HG03095 (cell line): ENCODE measurements at regions not wholly inside any gene's neighbourhood (a gene's known extent, or its start where the extent isn't known, plus 50 kb on each side); places are given as distances from the start of the nearest gene placed in this dataset.
"Not testable (repeated sequence)": the region's sequence is repeated elsewhere in the genome, so short reads cannot be mapped to it uniquely, and the experiment has no call there.

Experiments used
- ATAC-seq: cut with Tn5 transposase; IDR thresholded peaks from one replicate; pipeline ENCODE4 v1.9.1; 2021; ENCODE audit warnings: moderate library complexity; ENCODE audit not compliant: unreplicated experiment

DNA sequence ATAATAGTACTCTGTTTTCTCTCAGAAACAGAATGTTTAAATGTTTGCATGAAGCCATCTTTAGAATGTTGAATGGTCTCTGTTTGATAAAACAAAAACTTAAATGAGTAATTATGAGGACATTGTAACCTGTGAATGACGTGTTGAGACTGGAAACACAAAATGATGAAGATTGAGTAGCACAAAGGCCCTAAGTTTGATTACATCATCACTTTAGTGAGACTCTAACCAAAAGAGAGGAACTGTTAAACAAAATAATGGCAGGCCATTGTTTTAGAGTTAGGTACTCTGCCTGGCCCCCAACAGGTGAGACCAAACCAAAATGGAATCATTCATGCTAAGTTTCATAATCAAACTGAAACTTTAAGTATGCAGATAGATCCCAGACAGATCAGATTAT is 1561.7 kb upstream of the SLC39A10 start:
- ATAC-seq = no peak

DNA sequence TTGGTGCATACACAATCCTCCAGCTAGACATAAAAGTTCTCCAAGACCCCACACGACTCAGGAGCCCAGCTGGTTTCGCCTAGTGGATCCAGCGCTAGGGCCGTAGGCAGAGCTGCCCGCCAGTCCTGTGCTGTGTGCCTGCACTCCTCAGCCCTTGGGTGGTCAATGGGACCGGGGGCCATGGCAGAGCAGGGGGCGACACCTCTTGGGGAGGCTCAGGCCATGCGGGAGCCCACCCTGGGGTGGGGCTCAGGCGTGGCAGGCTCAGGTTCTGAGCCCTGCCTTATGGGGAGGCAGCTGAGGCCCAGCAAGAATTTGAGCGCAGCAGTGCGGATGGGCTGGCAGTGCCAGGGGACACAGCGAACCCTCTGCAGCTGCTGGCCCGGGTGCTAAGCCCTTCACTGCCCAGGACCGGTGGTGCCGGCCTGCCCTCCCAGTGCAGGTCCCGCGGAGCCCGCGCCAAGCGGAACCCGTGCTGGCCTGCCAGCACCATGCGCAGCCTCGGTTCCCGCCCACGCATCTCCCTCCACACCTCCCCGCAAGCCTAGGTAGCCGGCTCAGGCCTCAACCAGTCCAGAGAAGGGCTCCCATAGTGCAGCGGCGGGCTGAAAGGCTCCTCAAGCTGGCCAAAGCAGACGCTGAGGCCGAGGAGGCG is 1566.6 kb upstream of the SLC39A10 start:
- ATAC-seq = no peak

DNA sequence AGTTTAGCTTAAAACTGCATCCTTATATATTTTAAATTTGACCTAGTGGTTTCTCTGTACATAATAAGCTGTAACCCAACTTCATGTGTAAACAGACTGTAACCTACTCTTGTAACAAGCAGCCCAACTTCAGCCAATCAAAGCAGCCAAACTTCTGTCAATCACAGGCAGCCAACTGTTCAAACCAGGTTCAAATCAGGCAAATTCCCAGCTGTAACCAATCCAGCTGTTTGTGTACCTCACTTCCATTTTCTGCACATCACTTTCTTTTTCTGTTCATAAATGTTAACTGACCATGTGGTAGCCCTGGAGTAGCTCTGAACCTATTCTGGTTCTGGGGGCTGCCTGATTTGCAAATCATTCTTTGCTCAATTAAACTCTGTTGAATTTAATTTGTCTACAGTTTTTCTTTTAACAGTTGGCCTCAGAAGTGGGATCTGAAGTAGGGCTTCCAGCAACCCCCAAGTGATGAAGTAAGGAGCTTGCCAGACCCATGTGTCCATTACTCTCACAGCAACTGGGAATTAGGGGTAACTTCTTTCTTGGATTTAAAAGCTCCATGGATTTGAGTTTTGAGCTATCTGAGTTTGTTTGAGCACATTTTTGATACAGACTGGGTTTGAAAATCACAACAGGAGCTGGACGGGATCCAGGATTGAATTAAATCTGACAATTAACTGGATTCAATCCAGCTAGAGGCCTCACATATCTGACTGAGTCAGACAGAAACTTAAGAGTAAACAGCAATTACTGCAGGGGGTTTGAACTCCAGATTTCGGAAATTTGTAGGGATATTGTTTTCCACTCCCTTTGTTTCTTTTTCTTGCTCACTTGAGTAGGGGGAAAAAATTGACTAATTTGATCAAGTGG is 1569.7 kb upstream of the SLC39A10 start:
- ATAC-seq = no peak

DNA sequence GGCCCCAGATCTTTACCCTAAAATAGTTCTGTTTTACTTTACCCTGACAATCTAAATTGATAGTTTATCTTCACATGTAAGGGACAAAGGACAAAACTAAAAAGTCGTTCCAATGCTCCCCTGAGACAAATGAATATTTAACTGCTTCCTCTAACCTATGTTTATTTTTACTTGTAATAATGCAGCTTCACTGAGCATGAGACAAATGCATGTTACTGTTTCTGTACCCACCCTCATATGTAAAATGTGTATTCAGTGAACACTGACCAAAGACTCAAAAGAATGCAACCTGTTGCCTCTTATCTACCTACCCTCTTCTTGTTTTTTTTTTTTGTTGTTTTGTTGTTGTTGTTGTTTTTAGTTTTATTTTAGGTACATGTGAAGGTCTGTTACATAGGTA is 1570.9 kb upstream of the SLC39A10 start:
- ATAC-seq = no peak

DNA sequence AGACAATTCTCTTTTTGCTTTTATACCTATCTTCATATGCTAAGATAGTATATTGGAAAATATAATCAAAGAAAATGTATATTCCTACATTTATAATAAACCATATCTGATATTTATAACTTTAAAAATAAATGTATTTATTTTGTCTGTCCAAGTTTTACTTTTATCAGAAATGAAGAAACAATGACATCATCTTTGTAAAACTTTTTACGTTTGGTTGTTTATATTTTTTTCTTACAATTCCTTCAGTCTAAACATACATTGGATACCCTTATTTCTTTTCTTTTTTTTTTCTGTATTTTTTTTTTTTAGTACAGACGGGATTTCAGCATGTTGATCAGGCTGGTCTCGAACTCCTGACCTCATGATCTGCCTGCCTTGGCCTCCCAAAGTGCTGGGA is 1577.0 kb upstream of the SLC39A10 start:
- ATAC-seq = no peak

DNA sequence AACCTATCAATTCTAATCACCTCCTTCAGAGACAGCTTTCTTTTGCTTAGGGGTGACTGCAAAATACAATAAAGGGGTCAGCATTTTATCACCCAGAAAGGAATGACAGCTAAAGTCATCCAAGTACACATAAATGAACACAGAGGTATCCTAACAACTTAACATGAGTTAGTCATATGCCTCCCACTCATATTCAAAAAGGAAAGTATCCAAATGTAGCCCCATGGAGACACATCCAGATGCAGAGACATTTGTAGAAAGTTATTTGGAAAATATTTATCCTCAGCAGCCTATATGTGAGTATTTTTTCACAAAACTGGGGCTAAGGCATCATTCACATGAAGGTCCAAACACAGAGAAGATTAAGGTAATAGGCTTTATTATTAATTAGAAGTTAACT is 1579.7 kb upstream of the SLC39A10 start:
- no peak for ATAC-seq

GRCh38 chr2:194062401-194062800 is 1594.6 kb upstream of the SLC39A10 start:
- no peak for ATAC-seq

DNA sequence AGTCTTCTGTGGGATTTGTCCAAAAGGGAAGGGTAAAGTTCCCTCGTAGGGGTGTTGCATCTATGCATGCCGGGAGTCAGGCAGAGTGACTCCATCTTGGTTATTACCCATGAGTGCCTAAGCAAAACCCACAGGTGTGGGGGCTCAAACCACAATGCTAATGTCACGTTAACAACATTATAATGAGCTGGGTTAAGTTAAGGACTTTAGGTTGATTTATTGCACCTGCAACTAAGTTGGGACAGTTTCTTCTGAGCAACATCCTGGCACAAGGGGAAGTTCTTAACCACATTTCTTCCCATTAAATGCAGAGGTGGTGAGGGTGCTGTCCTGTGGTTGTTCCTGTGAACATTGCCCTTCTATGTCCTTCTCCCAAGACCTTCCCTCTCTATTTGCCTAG is 1596.8 kb upstream of the SLC39A10 start:
- no peak for ATAC-seq

- no peak for ATAC-seq
Measured at GRCh38 chr2:194054313-194054712, 1602.7 kb upstream of the SLC39A10 start.

GRCh38 chr2:194044321-194044720 is 1612.7 kb upstream of the SLC39A10 start:
- no peak for ATAC-seq

GRCh38 chr2:194021130-194021529 is 1635.9 kb upstream of the SLC39A10 start:
- ATAC-seq = not testable (repeated sequence)

GRCh38 chr2:194020155-194020554 is 1636.9 kb upstream of the SLC39A10 start:
- ATAC-seq = no peak

GRCh38 chr2:194015751-194016150 is 1641.3 kb upstream of the SLC39A10 start:
- ATAC-seq = no peak

- no peak for ATAC-seq
Measured at GRCh38 chr2:194014639-194015038, 1642.4 kb upstream of the SLC39A10 start.

GRCh38 chr2:194004590-194005206 is 1652.3 kb upstream of the SLC39A10 start:
- ATAC-seq = no peak

DNA sequence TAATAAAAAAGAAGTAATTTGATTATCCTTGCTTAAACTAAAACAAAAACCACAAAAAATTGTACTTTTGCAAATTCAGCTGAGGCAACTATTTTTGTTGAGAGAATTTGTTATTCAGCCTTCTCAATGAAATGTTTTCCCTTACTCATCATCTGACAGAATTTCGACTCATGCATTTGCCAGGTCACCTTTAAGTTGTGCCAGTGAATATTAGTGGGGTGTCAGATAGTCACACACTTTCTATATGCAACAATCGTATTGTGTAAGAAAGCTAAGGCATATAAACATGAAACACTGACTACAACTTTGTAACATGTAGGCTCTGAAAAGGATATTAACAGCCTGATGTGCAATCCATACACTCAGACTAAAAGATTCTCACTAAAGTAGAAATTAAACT is 1653.1 kb upstream of the SLC39A10 start:
- ATAC-seq = no peak

DNA sequence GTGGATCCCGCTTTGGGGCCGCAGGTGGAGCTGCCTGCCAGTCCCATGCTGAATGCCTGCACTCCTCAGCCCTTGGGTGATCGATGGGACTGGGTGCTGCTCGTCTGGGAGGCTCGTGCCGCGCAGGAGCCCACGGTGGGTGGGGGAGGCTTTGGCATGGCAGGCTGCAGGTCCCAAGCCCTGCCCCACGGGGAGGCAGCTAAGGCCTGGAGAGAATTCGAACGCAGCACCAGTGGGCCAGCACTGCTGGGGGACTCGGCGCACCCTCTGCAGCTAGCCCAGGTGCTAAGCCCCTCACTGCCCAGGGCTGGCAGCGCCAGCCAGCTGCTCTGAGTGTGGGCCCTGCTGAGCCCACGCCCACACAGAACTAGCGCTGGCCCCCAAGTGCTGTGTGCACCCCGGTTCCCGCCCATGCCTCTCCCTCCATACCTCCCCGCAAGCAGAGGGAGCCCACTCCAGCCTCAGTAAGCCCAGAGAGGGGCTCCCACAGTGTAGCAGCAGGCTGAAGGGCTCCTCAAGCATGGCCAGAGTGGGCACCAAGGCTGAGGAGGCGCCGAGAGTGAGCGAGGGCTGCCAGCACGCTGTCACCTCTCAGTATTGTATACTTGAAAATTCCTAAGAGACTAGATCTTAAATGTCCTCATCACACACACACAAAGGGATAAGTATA is 1654.2 kb upstream of the SLC39A10 start:
- no peak for ATAC-seq

GRCh38 chr2:193990868-193991267 is 1666.2 kb upstream of the SLC39A10 start:
- no peak for ATAC-seq

DNA sequence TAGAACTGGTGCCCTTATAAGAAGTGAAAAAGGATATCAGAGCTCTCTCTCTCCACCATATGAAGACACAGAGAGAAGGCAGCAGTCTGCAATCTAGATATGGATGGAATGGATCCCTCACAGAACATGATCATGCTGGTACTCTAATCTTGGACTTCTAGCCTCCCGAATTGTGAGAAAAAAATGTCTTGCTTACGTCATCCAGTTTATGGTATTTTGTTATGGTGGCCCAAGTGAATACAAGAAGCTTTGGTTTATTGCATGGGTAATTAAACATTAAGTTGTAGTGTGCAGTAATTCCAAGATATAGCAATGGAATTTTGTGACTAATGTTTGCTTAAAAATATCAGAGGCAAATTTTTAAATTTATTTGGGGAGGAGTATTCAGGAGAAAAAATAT is 1667.4 kb upstream of the SLC39A10 start:
- no peak for ATAC-seq

- no peak for ATAC-seq
Measured at GRCh38 chr2:193988784-193989183, 1668.2 kb upstream of the SLC39A10 start.

DNA sequence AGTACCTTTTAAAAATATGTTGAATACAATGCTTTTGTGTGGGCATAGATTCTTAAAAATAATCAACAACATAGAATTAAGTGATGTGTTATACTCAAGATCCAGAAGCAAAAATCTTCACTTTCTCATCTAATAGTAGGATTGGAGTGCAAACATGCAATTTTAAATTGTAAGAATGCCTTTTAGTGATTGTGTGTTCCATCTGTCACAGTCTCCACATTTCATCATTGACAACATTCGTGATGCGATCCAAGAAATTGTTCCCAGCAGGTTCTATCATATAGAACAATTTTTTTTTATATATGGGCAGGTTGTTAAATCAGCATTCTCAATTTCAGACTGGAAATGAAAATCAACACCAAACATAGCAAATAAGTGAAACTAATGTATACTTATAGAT is 1671.8 kb upstream of the SLC39A10 start:
- ATAC-seq = no peak
